ENCODE measurements at regions not wholly inside any gene's neighbourhood (a gene's known extent, or its start where the extent isn't known, plus 50 kb on each side); places are given as distances from the start of the nearest gene placed in this dataset.

DNA sequence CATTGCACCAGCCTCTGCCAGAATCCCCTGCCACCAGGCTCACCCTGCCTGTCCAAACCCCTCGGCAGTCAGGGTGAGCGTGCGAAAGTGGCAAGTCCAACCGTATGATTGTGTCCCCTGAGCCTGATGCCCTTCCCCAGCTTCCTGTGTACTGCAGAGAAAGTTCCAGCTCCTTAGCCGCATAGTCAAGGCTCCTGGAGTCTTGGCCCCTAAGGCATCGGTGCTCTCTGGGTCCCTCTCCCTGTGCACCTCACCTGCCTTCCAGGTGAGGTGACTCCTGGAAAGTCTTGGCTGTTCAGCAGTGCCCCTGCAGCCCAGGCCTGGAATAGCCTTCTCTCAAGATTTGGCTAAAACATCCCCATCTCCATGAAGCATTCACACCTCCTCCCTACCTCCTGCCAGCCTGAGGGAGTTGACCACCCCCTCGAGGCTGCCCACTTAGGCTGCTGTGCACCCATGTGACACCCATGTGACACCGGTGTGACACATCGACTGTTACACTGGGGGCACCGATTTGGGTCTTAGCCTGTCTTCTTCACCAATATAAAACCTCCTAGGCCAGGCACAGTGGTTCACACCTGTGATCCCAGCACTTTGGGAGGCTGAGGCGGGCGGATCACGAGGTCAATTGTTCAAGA lies 56.1 kb upstream of the ELN start:
- Mint-ChIP-seq H3K27ac (no peak overlapping the region), H3K9me3 (peaks cover 10% of the 10 kb centered on the region), H3K4me3 (no peak overlapping the region), H3K27me3 (ENCODE audit: low read depth, poor library complexity) (peaks cover 37% of the 10 kb centered on the region), H3K36me3 (ENCODE audit: low read depth) (no peaks in the 10 kb centered on the region), H3K4me1 (peaks cover 36% of the 10 kb centered on the region)
- TF ChIP-seq CTCF (IDR thresholded peaks at IDR 0.05), result no peak
- no peak for DNase-seq

- no peaks in the 10 kb centered on the region for H3K36me3 Mint-ChIP-seq (ENCODE audit: low read depth)
- no peak for TF ChIP-seq CTCF (IDR thresholded peaks at IDR 0.05)
- no peak overlapping the region for H3K27ac Mint-ChIP-seq
- H3K27me3 Mint-ChIP-seq (ENCODE audit: low read depth, poor library complexity), result peaks cover 38% of the 10 kb centered on the region
- no peak overlapping the region for H3K4me3 Mint-ChIP-seq
- peaks cover 44% of the 10 kb centered on the region for H3K4me1 Mint-ChIP-seq
- H3K9me3 Mint-ChIP-seq, result peaks cover 5% of the 10 kb centered on the region
- no peak for DNase-seq
Observed at GRCh38 chr7:73972614-73973013, 55.4 kb upstream of the ELN start.

GRCh38 chr7:73973091-73973490 lies 54.9 kb upstream of the ELN start:
- Mint-ChIP-seq H3K36me3 (ENCODE audit: low read depth) (no peaks in the 10 kb centered on the region), H3K4me3 (no peak overlapping the region), H3K27me3 (ENCODE audit: low read depth, poor library complexity) (peaks cover 40% of the 10 kb centered on the region), H3K4me1 (peaks cover 49% of the 10 kb centered on the region), H3K9me3 (peaks cover under 1% of the 10 kb centered on the region), H3K27ac (no peak overlapping the region)
- no peak for TF ChIP-seq CTCF (IDR thresholded peaks at IDR 0.05)
- DNase-seq, result no peak

- no peak for DNase-seq
- no peak overlapping the region for H3K27ac Mint-ChIP-seq
- no peaks in the 10 kb centered on the region for H3K9me3 Mint-ChIP-seq
- TF ChIP-seq CTCF (IDR thresholded peaks at IDR 0.05), result no peak
- H3K4me3 Mint-ChIP-seq, result no peak overlapping the region
- H3K27me3 Mint-ChIP-seq (ENCODE audit: low read depth, poor library complexity), result peaks cover 34% of the 10 kb centered on the region
- no peaks in the 10 kb centered on the region for H3K36me3 Mint-ChIP-seq (ENCODE audit: low read depth)
- peaks cover 61% of the 10 kb centered on the region for H3K4me1 Mint-ChIP-seq
Observed at GRCh38 chr7:73974101-73974947, 53.6 kb upstream of the ELN start.

DNA sequence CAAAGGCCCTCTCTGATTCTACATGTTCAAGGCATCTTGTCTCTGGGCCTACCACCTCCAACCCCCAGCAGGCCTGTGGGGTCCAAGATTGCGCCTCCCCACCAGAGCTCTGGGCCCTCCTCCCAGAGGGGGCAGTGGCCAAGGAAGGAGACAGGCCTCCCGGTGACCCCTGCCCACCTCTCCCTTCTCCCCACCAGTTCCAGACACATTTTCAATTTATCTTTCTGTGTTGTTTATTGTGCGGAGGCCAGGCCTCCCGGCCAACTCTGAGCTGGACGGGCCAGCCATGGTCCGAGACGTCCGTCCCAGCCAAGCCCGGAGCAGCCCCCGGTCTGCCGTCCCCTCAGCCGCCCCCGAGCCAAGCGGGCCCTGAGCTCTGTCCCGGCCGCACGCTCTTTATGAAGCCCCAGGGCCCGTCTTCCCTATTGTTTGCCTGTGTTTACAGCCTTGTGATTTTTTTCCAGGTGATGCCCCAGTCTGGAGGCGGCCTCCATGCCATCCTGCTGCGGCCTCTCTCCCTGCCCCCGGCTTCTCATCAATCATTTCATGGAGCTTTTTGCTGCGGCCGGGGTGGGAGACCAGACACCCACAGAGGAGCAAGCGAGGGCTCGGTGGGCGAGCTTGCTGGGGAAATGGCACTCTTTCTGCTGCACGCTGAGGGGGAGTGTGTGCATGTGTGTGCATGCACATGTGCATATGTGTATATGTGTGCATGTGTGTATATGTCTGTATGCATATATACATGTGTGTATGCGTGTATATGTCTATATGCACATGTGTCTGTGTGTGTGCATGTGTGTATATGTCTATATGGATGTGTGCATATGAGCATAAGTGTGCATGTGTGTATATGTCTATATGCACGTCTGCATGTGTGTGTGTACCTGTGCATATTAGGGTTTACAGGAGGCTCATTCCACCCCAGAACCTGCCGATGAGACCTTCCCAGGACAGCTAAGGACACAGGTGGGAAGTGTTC lies 52.7 kb upstream of the ELN start:
- H3K9me3 Mint-ChIP-seq, result no peaks in the 10 kb centered on the region
- no peak for TF ChIP-seq CTCF (IDR thresholded peaks at IDR 0.05)
- H3K36me3 Mint-ChIP-seq (ENCODE audit: low read depth), result no peaks in the 10 kb centered on the region
- H3K4me1 Mint-ChIP-seq, result peaks cover 66% of the 10 kb centered on the region
- peaks cover 27% of the 10 kb centered on the region for H3K27me3 Mint-ChIP-seq (ENCODE audit: low read depth, poor library complexity)
- peak overlapping the region; percentile 41 for H3K27ac Mint-ChIP-seq
- peak; percentile 20 for DNase-seq
- H3K4me3 Mint-ChIP-seq, result no peak overlapping the region
